Hepatocyte (in vitro differentiated cells): ENCODE measurements at regions not wholly inside any gene's neighbourhood (a gene's known extent, or its start where the extent isn't known, plus 50 kb on each side); places are given as distances from the start of the nearest gene placed in this dataset.
"Not testable (repeated sequence)": the region's sequence is repeated elsewhere in the genome, so short reads cannot be mapped to it uniquely, and the experiment has no call there.

ENCODE experiments used
- DNase-seq: peaks from one replicate; pipeline ENCODE4 v3.0.0-alpha.2; 2016; ENCODE audit warnings: low spot score
- H2AFZ ChIP-seq: fragments of 200-600 bp; sonication (generic); 2 replicates; pipeline ENCODE4 v1.6.0; 2016; ENCODE audit warnings: antibody characterized with exemption, mild to moderate bottlenecking
- H3K27ac ChIP-seq: fragments of 200-600 bp; sonication (generic); 2 replicates; pipeline ENCODE4 v1.5.1; 2016; ENCODE audit warnings: mild to moderate bottlenecking
- H3K27me3 ChIP-seq: fragments of 200-600 bp; sonication (generic); 2 replicates; pipeline ENCODE4 v1.6.1; 2016
- H3K36me3 ChIP-seq: fragments of 200-600 bp; sonication (generic); replicated peaks from 2 replicates; pipeline ENCODE4 v1.5.1; 2016; ENCODE audit warnings: low read depth; ENCODE audit not compliant: insufficient read depth
- H3K4me1 ChIP-seq: fragments of 200-600 bp; sonication (generic); 2 replicates; pipeline ENCODE4 v1.5.1; 2016; ENCODE audit warnings: mild to moderate bottlenecking, moderate library complexity; ENCODE audit not compliant: insufficient read depth
- H3K4me2 ChIP-seq: fragments of 200-600 bp; sonication (generic); 2 replicates; pipeline ENCODE4 v1.6.0; 2016
- H3K4me3 ChIP-seq: fragments of 200-600 bp; sonication (generic); 2 replicates; pipeline ENCODE4 v1.5.1; 2016; ENCODE audit warnings: mild to moderate bottlenecking
- H3K79me2 ChIP-seq: fragments of 200-600 bp; sonication (generic); 2 replicates; pipeline ENCODE4 v1.6.0; 2017; ENCODE audit warnings: mild to moderate bottlenecking
- H3K9me2 ChIP-seq: fragments of 200-600 bp; sonication (generic); replicated peaks from 2 replicates; pipeline ENCODE4 v1.6.0; 2017; ENCODE audit warnings: mild to moderate bottlenecking; ENCODE audit not compliant: insufficient read depth
- H3K9me3 ChIP-seq: fragments of 200-600 bp; sonication (generic); 2 replicates; pipeline ENCODE4 v1.5.1; 2016; ENCODE audit warnings: low read depth, mild to moderate bottlenecking
- H4K20me1 ChIP-seq: fragments of 200-600 bp; sonication (generic); 2 replicates; pipeline ENCODE4 v1.6.0; 2016; ENCODE audit warnings: mild to moderate bottlenecking; ENCODE audit not compliant: insufficient read depth, poor library complexity, severe bottlenecking
- EZH2 ChIP-seq: fragments of 200-600 bp; sonication (generic); IDR thresholded peaks from 2 replicates; pipeline ENCODE4 v1.6.1; 2016; ENCODE audit warnings: antibody characterized with exemption, mild to moderate bottlenecking, borderline replicate concordance
- EZH2phosphoT487 ChIP-seq: fragments of 200-600 bp; sonication (generic); IDR thresholded peaks from one replicate; pipeline ENCODE4 v1.6.1; 2018; ENCODE audit warnings: antibody characterized with exemption, mild to moderate bottlenecking, low read depth, moderate library complexity; ENCODE audit not compliant: unreplicated experiment, severe bottlenecking
- whole genome bisulfite sequencing: methylation state at CpG from one replicate; pipeline ENCODE4 v1.1.6; 2016; ENCODE audit warnings: low lambda C conversion rate; ENCODE audit errors: missing lambda C conversion rate; 5-methylcytosine and 5-hydroxymethylcytosine counted together
- TF ChIP-seq, protein P1 (sequence below): fragments of 200-600 bp; sonication (generic); IDR thresholded peaks from 2 replicates; pipeline ENCODE4 v1.5.1; 2016; ENCODE audit warnings: antibody characterized with exemption, mild to moderate bottlenecking; ENCODE audit not compliant: poor library complexity

GRCh38 chr10:34957531-34957930 lies 132.6 kb downstream of the CUL2 start:
- Histone ChIP-seq H3K4me1 (no peaks in the 10 kb centered on the region), H3K9me2 (no peaks in the 10 kb centered on the region), H3K9me3 (no peaks in the 10 kb centered on the region), H4K20me1 (no peaks in the 10 kb centered on the region), H3K4me3 (no peak overlapping the region), H3K36me3 (no peaks in the 10 kb centered on the region), H3K27ac (no peak overlapping the region), H3K4me2 (no peak overlapping the region), H2AFZ (no peak overlapping the region), H3K27me3 (no peaks in the 10 kb centered on the region), H3K79me2 (no peaks in the 10 kb centered on the region)
- no peak for DNase-seq
- WGBS = 93% methylated on average over 6 of the region's 6 CpGs
- TF ChIP-seq EZH2 (no peak), EZH2phosphoT487 (no peak)
- TF ChIP-seq, protein P1, sequence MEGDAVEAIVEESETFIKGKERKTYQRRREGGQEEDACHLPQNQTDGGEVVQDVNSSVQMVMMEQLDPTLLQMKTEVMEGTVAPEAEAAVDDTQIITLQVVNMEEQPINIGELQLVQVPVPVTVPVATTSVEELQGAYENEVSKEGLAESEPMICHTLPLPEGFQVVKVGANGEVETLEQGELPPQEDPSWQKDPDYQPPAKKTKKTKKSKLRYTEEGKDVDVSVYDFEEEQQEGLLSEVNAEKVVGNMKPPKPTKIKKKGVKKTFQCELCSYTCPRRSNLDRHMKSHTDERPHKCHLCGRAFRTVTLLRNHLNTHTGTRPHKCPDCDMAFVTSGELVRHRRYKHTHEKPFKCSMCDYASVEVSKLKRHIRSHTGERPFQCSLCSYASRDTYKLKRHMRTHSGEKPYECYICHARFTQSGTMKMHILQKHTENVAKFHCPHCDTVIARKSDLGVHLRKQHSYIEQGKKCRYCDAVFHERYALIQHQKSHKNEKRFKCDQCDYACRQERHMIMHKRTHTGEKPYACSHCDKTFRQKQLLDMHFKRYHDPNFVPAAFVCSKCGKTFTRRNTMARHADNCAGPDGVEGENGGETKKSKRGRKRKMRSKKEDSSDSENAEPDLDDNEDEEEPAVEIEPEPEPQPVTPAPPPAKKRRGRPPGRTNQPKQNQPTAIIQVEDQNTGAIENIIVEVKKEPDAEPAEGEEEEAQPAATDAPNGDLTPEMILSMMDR = no peak

DNA sequence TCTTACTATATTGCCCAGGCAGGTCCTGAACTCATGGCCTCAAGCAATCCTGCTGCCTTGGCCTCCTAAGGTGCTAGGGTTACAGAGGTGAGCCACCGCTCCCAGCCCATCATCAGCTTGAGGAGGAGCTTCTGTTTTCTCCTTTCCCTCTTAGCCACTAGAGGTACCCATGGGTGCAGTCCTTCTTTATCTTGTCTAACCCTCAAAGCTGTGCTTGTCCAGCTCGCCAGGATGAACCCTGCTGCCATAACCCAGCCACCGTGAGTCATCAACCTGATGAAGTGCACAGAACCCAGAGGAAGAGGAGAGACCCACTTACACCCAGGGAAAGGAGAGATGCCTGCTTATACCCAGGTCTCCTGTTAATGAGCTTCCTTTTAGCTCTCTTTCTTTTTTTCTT lies 133.4 kb downstream of the CUL2 start:
- H3K27ac ChIP-seq = no peak overlapping the region
- no peaks in the 10 kb centered on the region for H3K9me3 ChIP-seq
- H3K36me3 ChIP-seq = no peaks in the 10 kb centered on the region
- no peaks in the 10 kb centered on the region for H3K4me1 ChIP-seq
- WGBS = 88% methylated on average over 3 of the region's 3 CpGs
- H4K20me1 ChIP-seq = no peaks in the 10 kb centered on the region
- TF ChIP-seq, protein P1 = no peak
- TF ChIP-seq EZH2phosphoT487 = no peak
- TF ChIP-seq EZH2 = no peak
- no peaks in the 10 kb centered on the region for H3K27me3 ChIP-seq
- no peaks in the 10 kb centered on the region for H3K79me2 ChIP-seq
- no peaks in the 10 kb centered on the region for H3K9me2 ChIP-seq
- H3K4me3 ChIP-seq = no peak overlapping the region
- no peak overlapping the region for H3K4me2 ChIP-seq
- no peak for DNase-seq
- H2AFZ ChIP-seq = no peak overlapping the region

GRCh38 chr10:34955391-34955790 lies 134.8 kb downstream of the CUL2 start:
- H4K20me1 ChIP-seq = no peaks in the 10 kb centered on the region
- no peaks in the 10 kb centered on the region for H3K27me3 ChIP-seq
- H3K9me3 ChIP-seq = no peaks in the 10 kb centered on the region
- TF ChIP-seq, protein P1 = no peak
- no peak for TF ChIP-seq EZH2
- DNase-seq = no peak
- no peak overlapping the region for H3K4me2 ChIP-seq
- H3K36me3 ChIP-seq = no peaks in the 10 kb centered on the region
- WGBS = 90% methylated on average over 2 of the region's 2 CpGs
- H3K9me2 ChIP-seq = no peaks in the 10 kb centered on the region
- H3K27ac ChIP-seq = no peak overlapping the region
- H3K4me1 ChIP-seq = no peaks in the 10 kb centered on the region
- H2AFZ ChIP-seq = no peak overlapping the region
- no peaks in the 10 kb centered on the region for H3K79me2 ChIP-seq
- no peak overlapping the region for H3K4me3 ChIP-seq

GRCh38 chr10:34954142-34954541 lies 136.0 kb downstream of the CUL2 start:
- 57% methylated on average over 5 of the region's 5 CpGs for WGBS
- no peaks in the 10 kb centered on the region for H3K9me3 ChIP-seq
- H3K36me3 ChIP-seq = no peaks in the 10 kb centered on the region
- no peak overlapping the region for H3K4me2 ChIP-seq
- H3K4me3 ChIP-seq = no peak overlapping the region
- H3K27ac ChIP-seq = no peak overlapping the region
- DNase-seq = peak; percentile 51
- no peaks in the 10 kb centered on the region for H3K4me1 ChIP-seq
- no peaks in the 10 kb centered on the region for H4K20me1 ChIP-seq
- no peaks in the 10 kb centered on the region for H3K27me3 ChIP-seq
- H3K9me2 ChIP-seq = no peaks in the 10 kb centered on the region
- no peaks in the 10 kb centered on the region for H3K79me2 ChIP-seq
- H2AFZ ChIP-seq = no peak overlapping the region
- TF ChIP-seq EZH2phosphoT487 = no peak
- TF ChIP-seq EZH2 = no peak
- TF ChIP-seq, protein P1 = no peak

DNA sequence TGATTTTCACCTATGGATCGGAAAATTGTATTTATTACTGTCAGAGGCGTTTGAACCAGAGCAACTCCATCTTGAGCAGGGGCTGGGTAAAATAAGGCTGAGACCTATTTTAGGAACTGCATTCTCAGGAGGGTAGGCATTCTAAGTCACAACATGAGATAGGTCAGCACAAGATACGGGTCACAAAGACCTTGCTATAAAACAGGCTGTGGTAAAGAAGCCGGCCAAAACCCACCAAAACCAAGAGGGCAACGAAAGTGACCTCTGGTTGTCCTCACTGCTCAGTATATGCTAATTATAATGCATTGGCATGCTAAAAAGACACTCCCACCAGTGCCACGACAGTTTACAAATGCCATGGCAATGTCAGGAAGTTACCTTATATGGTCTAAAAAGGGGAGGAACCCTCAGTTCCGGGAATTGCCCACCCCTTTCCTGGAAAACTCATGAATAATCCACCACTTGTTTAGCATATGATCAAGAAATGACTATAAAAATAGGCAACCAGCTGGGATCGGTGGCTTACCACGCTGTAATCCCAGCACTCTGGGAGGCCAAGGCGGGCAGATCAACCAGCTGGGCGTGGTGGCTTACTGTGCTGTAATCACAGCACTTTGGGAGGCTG lies 136.3 kb upstream of the PARD3 start:
- not testable (repeated sequence) for H3K4me1 ChIP-seq, H4K20me1 ChIP-seq, DNase-seq, H3K79me2 ChIP-seq, H3K27me3 ChIP-seq, H3K9me2 ChIP-seq, H3K4me2 ChIP-seq, H2AFZ ChIP-seq, H3K36me3 ChIP-seq, H3K27ac ChIP-seq, H3K4me3 ChIP-seq, H3K9me3 ChIP-seq
- WGBS = 88% methylated on average over 11 of the region's 11 CpGs
